Left ventricle myocardium inferior (tissue), 1 donor: ENCODE measurements at regions not wholly inside any gene's neighbourhood (a gene's known extent, or its start where the extent isn't known, plus 50 kb on each side); places are given as distances from the start of the nearest gene placed in this dataset.

Experiments used
- DNase-seq: peaks from one replicate; pipeline ENCODE4 v3.0.0-alpha.2; 2020
- H3K27ac ChIP-seq: fragments of 200-600 bp; replicated peaks from 2 replicates; pipeline ENCODE4 v1.8.0; 2021
- H3K27me3 ChIP-seq: fragments of 200-600 bp; 2 replicates; pipeline ENCODE4 v1.8.0; 2021; ENCODE audit warnings: low read depth
- H3K36me3 ChIP-seq: fragments of 200-600 bp; 2 replicates; pipeline ENCODE4 v1.8.0; 2021
- H3K4me1 ChIP-seq: fragments of 200-600 bp; 2 replicates; pipeline ENCODE4 v1.8.0; 2021
- H3K4me3 ChIP-seq: fragments of 200-600 bp; 2 replicates; pipeline ENCODE4 v1.8.0; 2021; ENCODE audit warnings: mild to moderate bottlenecking, moderate library complexity
- H3K9me3 ChIP-seq: fragments of 200-600 bp; replicated peaks from 2 replicates; pipeline ENCODE4 v1.8.0; 2021
- CTCF ChIP-seq: fragments of 200-600 bp; IDR thresholded peaks from 2 replicates; pipeline ENCODE4 v1.8.0; 2021; ENCODE audit warnings: antibody characterized with exemption, mild to moderate bottlenecking, borderline replicate concordance
- intact Hi-C: fragments of 100-400 bp; cut with micrococcal nuclease; formaldehyde crosslinking; loops from one replicate; pipeline ENCODE4 v1.11.0; 2022
- donor health status: DM: no; HTN: yes; CAD: no; lungs with severe emphysema.

GRCh38 chr13:23020246-23020843 is 160.4 kb upstream of the SGCG start:
- no peak for DNase-seq
- Histone ChIP-seq H3K27ac (no peak overlapping the region), H3K4me3 (no peak overlapping the region), H3K27me3 (peaks cover 11% of the 10 kb centered on the region), H3K4me1 (no peaks in the 10 kb centered on the region), H3K9me3 (peaks cover 10% of the 10 kb centered on the region), H3K36me3 (no peaks in the 10 kb centered on the region)
- TF ChIP-seq CTCF, result peak; percentile 85
- intact Hi-C loops, result no loop called here

- Histone ChIP-seq H3K27me3 (peaks cover 11% of the 10 kb centered on the region), H3K4me3 (no peak overlapping the region), H3K9me3 (no peaks in the 10 kb centered on the region), H3K36me3 (no peaks in the 10 kb centered on the region), H3K4me1 (no peaks in the 10 kb centered on the region), H3K27ac (no peak overlapping the region)
- TF ChIP-seq CTCF, result no peak
- intact Hi-C loops, result no loop called here
- no peak for DNase-seq
Measured at GRCh38 chr13:23021906-23022305, 158.9 kb upstream of the SGCG start.

- peaks cover 8% of the 10 kb centered on the region for H3K27me3 ChIP-seq
- intact Hi-C loops, result no loop called here
- H3K4me1 ChIP-seq, result no peaks in the 10 kb centered on the region
- H3K9me3 ChIP-seq, result no peaks in the 10 kb centered on the region
- no peak overlapping the region for H3K4me3 ChIP-seq
- H3K27ac ChIP-seq, result no peak overlapping the region
- DNase-seq, result no peak
- no peaks in the 10 kb centered on the region for H3K36me3 ChIP-seq
- no peak for TF ChIP-seq CTCF
Measured at GRCh38 chr13:23022704-23023103, 158.1 kb upstream of the SGCG start.

- peaks cover 10% of the 10 kb centered on the region for H3K27me3 ChIP-seq
- no peaks in the 10 kb centered on the region for H3K9me3 ChIP-seq
- no peak for TF ChIP-seq CTCF
- H3K4me3 ChIP-seq, result no peak overlapping the region
- H3K27ac ChIP-seq, result no peak overlapping the region
- H3K4me1 ChIP-seq, result no peaks in the 10 kb centered on the region
- H3K36me3 ChIP-seq, result no peaks in the 10 kb centered on the region
- DNase-seq, result no peak
- intact Hi-C loops, result no loop called here
Measured at GRCh38 chr13:23025864-23026608, 154.7 kb upstream of the SGCG start.

GRCh38 chr13:23039266-23039935 is 141.4 kb upstream of the SGCG start:
- no peak for DNase-seq
- Histone ChIP-seq H3K27me3 (no peaks in the 10 kb centered on the region), H3K27ac (no peak overlapping the region), H3K4me3 (no peak overlapping the region), H3K36me3 (no peaks in the 10 kb centered on the region), H3K4me1 (no peaks in the 10 kb centered on the region), H3K9me3 (no peaks in the 10 kb centered on the region)
- intact Hi-C loops, result no loop called here
- TF ChIP-seq CTCF, result no peak
